ENCODE measurements at regions not wholly inside any gene's neighbourhood (a gene's known extent, or its start where the extent isn't known, plus 50 kb on each side); places are given as distances from the start of the nearest gene placed in this dataset.

DNA sequence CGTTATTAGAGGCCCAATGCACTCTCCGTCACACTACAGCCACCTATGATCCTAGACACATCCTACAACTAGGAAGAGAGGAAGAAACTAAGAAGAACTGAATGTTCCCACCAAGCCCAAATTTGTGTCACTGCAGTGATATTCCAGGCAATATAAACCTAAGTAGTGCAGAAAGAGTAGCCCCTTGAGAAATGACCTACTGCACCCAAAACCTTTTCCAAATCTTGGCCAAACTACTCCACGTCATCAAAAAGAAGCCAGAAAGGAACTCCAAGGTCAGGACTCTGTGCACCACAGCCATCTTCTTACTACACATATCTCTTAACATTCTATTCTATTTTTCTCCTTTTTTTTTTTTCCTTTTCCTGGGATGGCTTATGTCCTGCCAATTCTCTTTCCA, 60.2 kb downstream of the ADAMTS1 start:
- DNase-seq = no peak

GRCh38 chr21:26783466-26784195, 61.6 kb downstream of the ADAMTS1 start:
- DNase-seq = no peak

- DNase-seq = no peak
Measured at GRCh38 chr21:26782747-26783146, 62.5 kb downstream of the ADAMTS1 start.

DNA sequence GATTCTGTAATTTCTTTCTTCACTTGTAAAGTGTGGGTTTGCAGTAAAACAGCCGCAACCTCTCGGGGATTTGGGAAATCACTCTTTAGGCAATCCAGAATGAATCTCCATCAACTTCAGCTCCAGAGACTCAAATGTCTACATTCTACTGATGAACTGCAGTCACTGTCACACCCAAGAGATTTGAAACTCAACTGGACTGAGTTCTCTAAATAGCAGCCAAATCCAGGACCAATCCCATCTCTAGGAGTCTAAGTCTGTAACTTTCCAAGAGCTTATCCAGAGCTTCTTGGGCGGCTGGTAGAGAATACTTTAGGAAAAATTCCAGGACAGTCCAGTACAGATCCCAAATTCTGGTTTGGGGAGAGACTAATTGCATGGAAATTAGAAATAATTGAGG, 62.9 kb downstream of the ADAMTS1 start:
- DNase-seq = no peak

DNA sequence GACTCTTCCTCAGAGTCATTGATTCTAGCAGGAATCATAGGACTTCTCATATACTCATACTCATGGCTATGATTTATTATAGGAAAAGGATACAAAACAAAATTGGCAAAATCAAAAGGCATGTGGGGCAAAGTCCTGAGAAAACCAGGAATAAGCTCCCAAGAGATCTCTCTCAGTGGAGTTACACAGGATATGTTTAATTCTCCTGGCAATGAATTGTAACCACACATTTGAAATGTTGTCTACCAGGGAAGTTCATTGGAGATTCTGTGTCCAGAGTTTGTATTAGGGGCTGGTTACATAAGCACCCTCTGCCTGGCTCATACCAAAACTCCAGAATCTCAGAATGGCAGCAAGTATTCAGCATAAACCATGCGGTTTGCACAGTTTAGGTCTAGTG, 63.9 kb downstream of the ADAMTS1 start:
- no peak for DNase-seq

DNA sequence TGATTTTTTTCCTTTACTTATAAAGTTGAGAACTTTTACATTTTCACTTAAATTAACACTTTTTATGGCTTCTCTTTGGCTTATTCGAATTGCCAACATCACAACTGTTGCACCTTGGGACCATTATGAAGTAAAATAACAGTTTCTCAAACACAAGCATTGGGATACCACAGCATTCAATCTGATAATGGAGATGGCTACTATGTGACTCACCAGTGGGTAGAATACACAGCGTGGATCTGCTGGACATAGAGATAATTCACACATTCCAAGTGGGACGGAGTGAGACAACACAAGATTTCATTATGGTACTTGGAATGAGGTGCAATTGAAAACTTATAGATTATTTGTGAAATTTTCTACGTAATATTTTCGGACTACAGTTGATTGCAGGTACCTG, 68.0 kb downstream of the ADAMTS1 start:
- no peak for DNase-seq

- DNase-seq = no peak
Measured at GRCh38 chr21:26776310-26777021, 68.7 kb downstream of the ADAMTS1 start.

DNA sequence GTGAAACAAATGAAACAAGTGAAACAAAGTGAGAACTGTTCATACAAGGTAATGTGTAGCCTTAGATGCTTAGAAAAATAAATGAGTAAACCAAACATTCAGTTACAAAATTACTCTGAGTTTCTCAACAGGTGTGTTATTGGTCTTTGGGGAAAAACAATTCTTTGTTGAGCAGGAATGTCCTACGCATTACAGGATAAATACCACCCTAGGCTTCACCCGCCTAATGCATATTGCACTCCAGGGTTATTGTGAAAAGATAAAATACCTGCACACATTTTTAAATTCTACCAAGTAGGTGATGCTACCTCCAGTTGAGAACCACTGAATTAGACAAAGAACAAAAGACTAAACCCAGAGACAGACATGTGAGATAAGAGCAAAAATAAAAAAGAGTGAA, 72.2 kb downstream of the ADAMTS1 start:
- no peak for DNase-seq

GRCh38 chr21:26769613-26770188, 75.5 kb downstream of the ADAMTS1 start:
- DNase-seq = peak; percentile 48

GRCh38 chr21:26766826-26767325, 78.3 kb downstream of the ADAMTS1 start:
- no peak for DNase-seq

- DNase-seq = no peak
Measured at GRCh38 chr21:26761174-26761915, 83.9 kb downstream of the ADAMTS1 start.

DNA sequence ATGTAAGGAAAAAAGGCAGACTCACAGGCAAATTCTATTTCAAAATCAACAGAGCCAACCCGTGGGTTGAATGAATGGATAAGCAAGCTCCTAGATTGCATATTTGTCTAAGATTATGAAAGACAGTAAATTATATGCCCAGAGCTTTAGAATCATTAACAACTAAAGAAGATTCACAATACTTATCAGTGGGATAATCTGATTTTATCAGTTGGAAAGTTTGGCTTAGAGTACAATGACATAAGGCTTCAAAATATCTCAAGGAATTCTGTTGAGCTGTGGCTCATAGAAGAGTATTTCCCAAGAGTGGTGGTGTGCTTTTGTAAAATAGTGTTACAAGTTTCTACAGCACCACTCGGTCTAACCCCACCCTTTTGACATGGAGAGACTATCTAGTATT, 85.5 kb downstream of the ADAMTS1 start:
- DNase-seq = no peak

- no peak for DNase-seq
Measured at GRCh38 chr21:26758083-26758880, 86.9 kb downstream of the ADAMTS1 start.

DNA sequence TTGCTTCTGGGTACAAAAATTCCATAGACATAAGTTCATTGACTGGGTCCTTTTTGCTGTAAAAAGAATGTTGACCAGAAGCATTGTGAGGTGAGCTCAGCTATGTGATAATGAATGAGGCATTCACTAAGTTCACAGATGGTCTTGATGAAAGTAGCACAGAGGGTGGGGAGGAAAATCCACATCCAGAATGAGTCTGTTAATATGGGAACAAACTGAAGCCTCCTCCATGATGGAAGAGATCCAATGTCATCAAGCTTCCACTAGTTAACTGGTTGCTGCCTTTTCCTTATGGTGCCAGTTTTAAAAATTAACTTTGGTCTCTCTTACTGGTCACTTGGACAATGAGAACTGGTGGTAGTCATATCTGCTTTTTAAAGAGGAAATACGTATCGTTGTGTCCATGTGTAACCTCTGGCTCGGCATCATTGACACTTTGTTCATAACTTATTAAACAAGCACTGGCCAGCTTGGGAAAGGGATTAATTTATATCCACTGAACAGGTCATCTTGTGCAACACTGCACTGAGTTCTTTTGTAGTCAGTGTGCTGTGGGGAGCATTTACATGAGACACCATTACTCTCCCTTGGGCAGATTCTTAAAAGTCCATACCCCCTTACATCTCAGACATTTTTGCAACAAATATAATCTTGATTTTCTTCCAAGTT, 88.6 kb downstream of the ADAMTS1 start:
- DNase-seq = peak; percentile 38

GRCh38 chr21:26754853-26755252, 90.4 kb downstream of the ADAMTS1 start:
- no peak for DNase-seq

DNA sequence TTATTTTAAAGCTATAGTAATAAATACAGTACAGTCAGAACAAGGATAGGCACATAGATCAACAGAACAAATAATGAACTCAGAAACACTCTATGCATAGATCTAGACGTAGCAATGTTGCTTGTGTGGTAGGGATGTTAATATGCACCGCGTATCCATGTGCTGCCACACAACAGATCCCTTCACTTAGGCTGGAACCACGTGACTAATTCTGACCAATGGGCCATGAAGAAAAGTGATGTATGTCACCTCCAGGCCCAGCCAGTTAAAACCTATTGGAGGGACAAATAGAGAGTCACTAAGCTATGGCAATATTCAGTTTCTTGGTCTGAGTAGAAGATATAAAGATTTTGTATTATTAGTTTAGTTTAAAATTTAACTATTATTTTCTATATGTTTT, 91.4 kb downstream of the ADAMTS1 start:
- DNase-seq = no peak

- no peak for DNase-seq
Measured at GRCh38 chr21:26752849-26753248, 92.4 kb downstream of the ADAMTS1 start.

DNA sequence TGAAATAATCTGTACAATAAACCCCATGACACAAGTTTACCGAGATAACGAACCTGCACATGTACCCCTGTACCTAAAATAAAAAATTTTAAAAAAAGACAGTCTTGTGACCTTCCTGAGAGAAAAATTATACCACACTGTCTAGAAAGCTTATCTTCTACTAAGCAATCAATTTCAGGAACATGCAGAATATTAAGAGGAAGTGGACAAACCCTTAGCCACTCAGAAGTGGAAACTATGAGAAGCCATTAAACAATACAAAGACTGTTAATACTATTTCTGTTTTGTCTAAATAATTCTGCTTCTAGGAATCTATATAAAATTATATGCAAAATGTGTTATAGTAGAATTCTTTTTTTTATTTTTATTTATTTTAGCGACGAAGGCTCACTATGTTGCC, 93.9 kb downstream of the ADAMTS1 start:
- DNase-seq = no peak

- DNase-seq = no peak
Measured at GRCh38 chr21:26748066-26748465, 97.1 kb downstream of the ADAMTS1 start.

DNA sequence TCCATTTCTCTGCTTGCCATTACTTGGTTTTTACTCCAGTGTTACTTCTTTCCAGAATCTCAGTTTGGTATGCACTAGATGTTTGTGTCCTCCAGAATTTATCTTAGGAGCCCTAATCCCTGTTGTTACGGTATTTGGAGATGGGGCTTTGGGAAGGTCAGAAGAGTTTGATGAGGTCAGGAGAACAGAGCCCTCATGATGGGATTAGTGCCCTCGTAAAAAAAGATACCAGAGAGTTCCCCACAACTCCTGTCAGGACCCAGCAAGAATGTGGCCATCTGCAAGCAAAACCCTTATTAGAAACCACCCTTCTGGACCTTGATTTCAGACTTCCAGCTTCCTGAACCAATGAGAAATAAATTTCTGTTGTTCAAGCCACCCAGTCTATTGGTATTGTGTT, 98.0 kb downstream of the ADAMTS1 start:
- DNase-seq = no peak

- DNase-seq = no peak
Measured at GRCh38 chr21:26743524-26743923, 101.7 kb downstream of the ADAMTS1 start.

GRCh38 chr21:26739189-26739588, 106.0 kb downstream of the ADAMTS1 start:
- DNase-seq = no peak
